HEK293 (cell line): ENCODE measurements at regions not wholly inside any gene's neighbourhood (a gene's known extent, or its start where the extent isn't known, plus 50 kb on each side); places are given as distances from the start of the nearest gene placed in this dataset.
"Not testable (repeated sequence)": the region's sequence is repeated elsewhere in the genome, so short reads cannot be mapped to it uniquely, and the experiment has no call there.

ENCODE experiments used
- RBAK ChIP-seq: fragments of 450-650 bp; formaldehyde crosslinking; IDR thresholded peaks from 2 replicates; pipeline ENCODE4 v1.5.1; 2016; ENCODE audit warnings: missing biosample characterization, missing genetic modification characterization
- ZBTB1 ChIP-seq: fragments of 450-650 bp; formaldehyde crosslinking; IDR thresholded peaks from 2 replicates; pipeline ENCODE4 v1.5.1; 2016; ENCODE audit warnings: missing biosample characterization, missing genetic modification characterization
- ZNF585B ChIP-seq: fragments of 450-650 bp; formaldehyde crosslinking; IDR thresholded peaks from 2 replicates; pipeline ENCODE4 v1.5.1; 2016; ENCODE audit warnings: missing biosample characterization, missing genetic modification characterization
- TF ChIP-seq, protein P1 (sequence below): fragments of 450-650 bp; formaldehyde crosslinking; IDR thresholded peaks from 2 replicates; pipeline ENCODE4 v1.5.1; 2016; ENCODE audit warnings: missing biosample characterization, missing genetic modification characterization, low read depth
- TF ChIP-seq, protein P2 (sequence below): fragments of 450-650 bp; formaldehyde crosslinking; IDR thresholded peaks from 2 replicates; pipeline ENCODE4 v1.5.1; 2016; ENCODE audit warnings: missing biosample characterization, missing genetic modification characterization
- TF ChIP-seq, protein P3 (sequence below): fragments of 450-650 bp; formaldehyde crosslinking; IDR thresholded peaks from 2 replicates; pipeline ENCODE4 v1.5.1; 2016; ENCODE audit warnings: missing biosample characterization, missing genetic modification characterization
- TF ChIP-seq, protein P4 (sequence below): fragments of 450-650 bp; formaldehyde crosslinking; IDR thresholded peaks from 2 replicates; pipeline ENCODE4 v1.5.1; 2016; ENCODE audit warnings: missing biosample characterization, missing genetic modification characterization, low read depth
- TF ChIP-seq, protein P5 (sequence below): fragments of 450-650 bp; formaldehyde crosslinking; IDR thresholded peaks from 2 replicates; pipeline ENCODE4 v1.5.1; 2016; ENCODE audit warnings: missing biosample characterization, missing genetic modification characterization

DNA sequence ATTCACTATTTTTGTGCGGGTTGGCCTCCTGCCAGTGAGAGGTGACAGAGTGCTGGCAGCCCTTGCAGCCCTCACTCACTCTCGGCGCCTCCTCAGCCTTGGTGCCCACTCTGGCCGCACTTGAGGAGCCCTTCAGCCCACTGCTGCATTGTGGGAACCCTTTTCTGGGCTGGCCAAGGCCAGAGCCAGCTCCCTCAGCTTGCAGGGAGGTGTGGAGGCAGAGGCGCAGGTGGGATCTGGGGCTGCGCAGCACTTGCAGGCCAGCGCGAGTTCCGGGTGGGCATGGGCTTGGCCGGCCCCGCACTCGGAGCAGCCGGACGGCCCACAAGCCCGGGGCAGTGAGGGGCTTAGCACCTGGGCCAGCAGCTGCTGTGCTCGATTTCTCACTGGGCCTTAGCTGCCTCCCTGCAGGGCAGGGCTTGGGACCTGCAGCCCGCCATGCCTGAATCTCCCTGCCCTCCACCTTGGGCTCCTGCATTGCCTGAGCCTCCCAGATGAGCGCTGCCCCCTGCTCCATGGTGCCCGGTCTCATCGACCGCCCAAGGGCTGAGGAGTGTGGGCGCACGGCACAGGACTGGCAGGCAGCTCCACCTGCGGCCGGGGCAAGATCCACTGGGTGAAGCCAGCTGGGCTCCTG is 178.7 kb upstream of the PKP2 start:
- TF ChIP-seq ZBTB1, ZNF585B, RBAK (tag by site-specific recombination): not testable (repeated sequence)
- TF ChIP-seq, protein P1, sequence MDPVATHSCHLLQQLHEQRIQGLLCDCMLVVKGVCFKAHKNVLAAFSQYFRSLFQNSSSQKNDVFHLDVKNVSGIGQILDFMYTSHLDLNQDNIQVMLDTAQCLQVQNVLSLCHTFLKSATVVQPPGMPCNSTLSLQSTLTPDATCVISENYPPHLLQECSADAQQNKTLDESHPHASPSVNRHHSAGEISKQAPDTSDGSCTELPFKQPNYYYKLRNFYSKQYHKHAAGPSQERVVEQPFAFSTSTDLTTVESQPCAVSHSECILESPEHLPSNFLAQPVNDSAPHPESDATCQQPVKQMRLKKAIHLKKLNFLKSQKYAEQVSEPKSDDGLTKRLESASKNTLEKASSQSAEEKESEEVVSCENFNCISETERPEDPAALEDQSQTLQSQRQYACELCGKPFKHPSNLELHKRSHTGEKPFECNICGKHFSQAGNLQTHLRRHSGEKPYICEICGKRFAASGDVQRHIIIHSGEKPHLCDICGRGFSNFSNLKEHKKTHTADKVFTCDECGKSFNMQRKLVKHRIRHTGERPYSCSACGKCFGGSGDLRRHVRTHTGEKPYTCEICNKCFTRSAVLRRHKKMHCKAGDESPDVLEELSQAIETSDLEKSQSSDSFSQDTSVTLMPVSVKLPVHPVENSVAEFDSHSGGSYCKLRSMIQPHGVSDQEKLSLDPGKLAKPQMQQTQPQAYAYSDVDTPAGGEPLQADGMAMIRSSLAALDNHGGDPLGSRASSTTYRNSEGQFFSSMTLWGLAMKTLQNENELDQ, result not testable (repeated sequence)
- TF ChIP-seq, protein P2, sequence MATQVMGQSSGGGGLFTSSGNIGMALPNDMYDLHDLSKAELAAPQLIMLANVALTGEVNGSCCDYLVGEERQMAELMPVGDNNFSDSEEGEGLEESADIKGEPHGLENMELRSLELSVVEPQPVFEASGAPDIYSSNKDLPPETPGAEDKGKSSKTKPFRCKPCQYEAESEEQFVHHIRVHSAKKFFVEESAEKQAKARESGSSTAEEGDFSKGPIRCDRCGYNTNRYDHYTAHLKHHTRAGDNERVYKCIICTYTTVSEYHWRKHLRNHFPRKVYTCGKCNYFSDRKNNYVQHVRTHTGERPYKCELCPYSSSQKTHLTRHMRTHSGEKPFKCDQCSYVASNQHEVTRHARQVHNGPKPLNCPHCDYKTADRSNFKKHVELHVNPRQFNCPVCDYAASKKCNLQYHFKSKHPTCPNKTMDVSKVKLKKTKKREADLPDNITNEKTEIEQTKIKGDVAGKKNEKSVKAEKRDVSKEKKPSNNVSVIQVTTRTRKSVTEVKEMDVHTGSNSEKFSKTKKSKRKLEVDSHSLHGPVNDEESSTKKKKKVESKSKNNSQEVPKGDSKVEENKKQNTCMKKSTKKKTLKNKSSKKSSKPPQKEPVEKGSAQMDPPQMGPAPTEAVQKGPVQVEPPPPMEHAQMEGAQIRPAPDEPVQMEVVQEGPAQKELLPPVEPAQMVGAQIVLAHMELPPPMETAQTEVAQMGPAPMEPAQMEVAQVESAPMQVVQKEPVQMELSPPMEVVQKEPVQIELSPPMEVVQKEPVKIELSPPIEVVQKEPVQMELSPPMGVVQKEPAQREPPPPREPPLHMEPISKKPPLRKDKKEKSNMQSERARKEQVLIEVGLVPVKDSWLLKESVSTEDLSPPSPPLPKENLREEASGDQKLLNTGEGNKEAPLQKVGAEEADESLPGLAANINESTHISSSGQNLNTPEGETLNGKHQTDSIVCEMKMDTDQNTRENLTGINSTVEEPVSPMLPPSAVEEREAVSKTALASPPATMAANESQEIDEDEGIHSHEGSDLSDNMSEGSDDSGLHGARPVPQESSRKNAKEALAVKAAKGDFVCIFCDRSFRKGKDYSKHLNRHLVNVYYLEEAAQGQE (tag by site-specific recombination), result not testable (repeated sequence)
- TF ChIP-seq, protein P3, sequence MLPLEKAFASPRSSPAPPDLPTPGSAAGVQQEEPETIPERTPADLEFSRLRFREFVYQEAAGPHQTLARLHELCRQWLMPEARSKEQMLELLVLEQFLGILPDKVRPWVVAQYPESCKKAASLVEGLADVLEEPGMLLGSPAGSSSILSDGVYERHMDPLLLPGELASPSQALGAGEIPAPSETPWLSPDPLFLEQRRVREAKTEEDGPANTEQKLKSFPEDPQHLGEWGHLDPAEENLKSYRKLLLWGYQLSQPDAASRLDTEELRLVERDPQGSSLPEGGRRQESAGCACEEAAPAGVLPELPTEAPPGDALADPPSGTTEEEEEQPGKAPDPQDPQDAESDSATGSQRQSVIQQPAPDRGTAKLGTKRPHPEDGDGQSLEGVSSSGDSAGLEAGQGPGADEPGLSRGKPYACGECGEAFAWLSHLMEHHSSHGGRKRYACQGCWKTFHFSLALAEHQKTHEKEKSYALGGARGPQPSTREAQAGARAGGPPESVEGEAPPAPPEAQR, result not testable (repeated sequence)
- TF ChIP-seq, protein P4, sequence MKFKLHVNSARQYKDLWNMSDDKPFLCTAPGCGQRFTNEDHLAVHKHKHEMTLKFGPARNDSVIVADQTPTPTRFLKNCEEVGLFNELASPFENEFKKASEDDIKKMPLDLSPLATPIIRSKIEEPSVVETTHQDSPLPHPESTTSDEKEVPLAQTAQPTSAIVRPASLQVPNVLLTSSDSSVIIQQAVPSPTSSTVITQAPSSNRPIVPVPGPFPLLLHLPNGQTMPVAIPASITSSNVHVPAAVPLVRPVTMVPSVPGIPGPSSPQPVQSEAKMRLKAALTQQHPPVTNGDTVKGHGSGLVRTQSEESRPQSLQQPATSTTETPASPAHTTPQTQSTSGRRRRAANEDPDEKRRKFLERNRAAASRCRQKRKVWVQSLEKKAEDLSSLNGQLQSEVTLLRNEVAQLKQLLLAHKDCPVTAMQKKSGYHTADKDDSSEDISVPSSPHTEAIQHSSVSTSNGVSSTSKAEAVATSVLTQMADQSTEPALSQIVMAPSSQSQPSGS, result not testable (repeated sequence)
- TF ChIP-seq, protein P5, sequence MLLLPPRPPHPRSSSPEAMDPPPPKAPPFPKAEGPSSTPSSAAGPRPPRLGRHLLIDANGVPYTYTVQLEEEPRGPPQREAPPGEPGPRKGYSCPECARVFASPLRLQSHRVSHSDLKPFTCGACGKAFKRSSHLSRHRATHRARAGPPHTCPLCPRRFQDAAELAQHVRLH (tag by site-specific recombination), result not testable (repeated sequence)
